ENCODE measurements at regions not wholly inside any gene's neighbourhood (a gene's known extent, or its start where the extent isn't known, plus 50 kb on each side); places are given as distances from the start of the nearest gene placed in this dataset.
A peak's percentile ranks its signal among the peaks of the same experiment; 100 is the strongest.
"Not testable (repeated sequence)": the region's sequence is repeated elsewhere in the genome, so short reads cannot be mapped to it uniquely, and the experiment has no call there.

DNA sequence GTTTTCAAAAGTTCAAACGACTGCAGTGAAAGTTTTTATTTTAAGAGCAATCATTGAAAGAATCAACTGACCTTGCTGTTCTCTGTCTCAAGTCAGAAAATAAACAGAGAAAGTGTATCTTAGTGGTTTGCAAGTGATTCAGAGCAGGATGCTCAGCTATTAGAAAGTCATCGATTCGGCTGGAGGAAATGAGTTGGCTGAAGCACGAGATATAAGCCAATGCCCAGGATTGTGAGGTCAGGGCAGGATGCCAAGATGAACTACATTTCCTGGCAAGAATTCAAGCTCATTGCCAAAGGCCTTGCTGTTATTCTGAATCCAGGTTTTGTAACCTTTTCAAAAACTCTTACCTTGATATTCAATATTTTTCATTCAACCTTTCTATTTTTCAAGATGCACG lies 541.4 kb upstream of the BOD1L1 start:
- Histone ChIP-seq H3K4me3 (peak overlapping the region; percentile 41; the same call in 1 of the 2 replicates), H2AFZ (no peak overlapping the region), H3K27ac (peak overlapping the region; percentile 99), H4K20me1 (ENCODE audit: insufficient read depth) (no peaks in the 10 kb centered on the region), H3K9me2 (ENCODE audit: insufficient read depth) (no peaks in the 10 kb centered on the region; the same call in 1 of the 2 replicates), H3K36me3 (ENCODE audit: low read depth) (no peaks in the 10 kb centered on the region), H3F3A (ENCODE audit: insufficient read depth, low read depth) (peaks cover 25% of the 10 kb centered on the region), H3K79me2 (ENCODE audit: low read depth) (no peaks in the 10 kb centered on the region), H3K4me1 (replicated peaks; ENCODE audit: insufficient read depth) (peaks cover 37% of the 10 kb centered on the region), H3K27me3 (ENCODE audit: insufficient read depth, low read depth) (no peaks in the 10 kb centered on the region), H3K9me3 (ENCODE audit: insufficient read depth, low read depth) (no peaks in the 10 kb centered on the region; the same call in 1 of the 2 replicates), H3K4me2 (peak overlapping the region; percentile 68)
- CTCF ChIA-PET: interaction anchor here (0.8 kb wide), 1 partner anchor 202 kb away, joined by 12 read pairs; no protein-coding TSS in a partner anchor
- BruUV-seq (replicated peaks): no TSS peak
- DNase-seq: peak; percentile 77 to 93
- intact Hi-C loops (cut with micrococcal nuclease; ENCODE audit: unreplicated experiment): loop anchor here (2.0 to 10.0 kb wide), 4 partner anchors 180 to 833 kb away; partner anchors contain the start of gene CPEB2
- POLR2A ChIA-PET (ENCODE audit: unreplicated experiment): interaction anchor here (0.6 kb wide), 2 partner anchors 247 to 926 kb away, joined by 3 to 23 read pairs; no protein-coding TSS in a partner anchor
- TF ChIP-seq, protein P1, sequence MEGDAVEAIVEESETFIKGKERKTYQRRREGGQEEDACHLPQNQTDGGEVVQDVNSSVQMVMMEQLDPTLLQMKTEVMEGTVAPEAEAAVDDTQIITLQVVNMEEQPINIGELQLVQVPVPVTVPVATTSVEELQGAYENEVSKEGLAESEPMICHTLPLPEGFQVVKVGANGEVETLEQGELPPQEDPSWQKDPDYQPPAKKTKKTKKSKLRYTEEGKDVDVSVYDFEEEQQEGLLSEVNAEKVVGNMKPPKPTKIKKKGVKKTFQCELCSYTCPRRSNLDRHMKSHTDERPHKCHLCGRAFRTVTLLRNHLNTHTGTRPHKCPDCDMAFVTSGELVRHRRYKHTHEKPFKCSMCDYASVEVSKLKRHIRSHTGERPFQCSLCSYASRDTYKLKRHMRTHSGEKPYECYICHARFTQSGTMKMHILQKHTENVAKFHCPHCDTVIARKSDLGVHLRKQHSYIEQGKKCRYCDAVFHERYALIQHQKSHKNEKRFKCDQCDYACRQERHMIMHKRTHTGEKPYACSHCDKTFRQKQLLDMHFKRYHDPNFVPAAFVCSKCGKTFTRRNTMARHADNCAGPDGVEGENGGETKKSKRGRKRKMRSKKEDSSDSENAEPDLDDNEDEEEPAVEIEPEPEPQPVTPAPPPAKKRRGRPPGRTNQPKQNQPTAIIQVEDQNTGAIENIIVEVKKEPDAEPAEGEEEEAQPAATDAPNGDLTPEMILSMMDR (conservative IDR thresholded peaks at IDR 0.05): no peak
- no peak for TF ChIP-seq EZH2 (IDR thresholded peaks at IDR 0.05; ENCODE audit: low read depth)

DNA sequence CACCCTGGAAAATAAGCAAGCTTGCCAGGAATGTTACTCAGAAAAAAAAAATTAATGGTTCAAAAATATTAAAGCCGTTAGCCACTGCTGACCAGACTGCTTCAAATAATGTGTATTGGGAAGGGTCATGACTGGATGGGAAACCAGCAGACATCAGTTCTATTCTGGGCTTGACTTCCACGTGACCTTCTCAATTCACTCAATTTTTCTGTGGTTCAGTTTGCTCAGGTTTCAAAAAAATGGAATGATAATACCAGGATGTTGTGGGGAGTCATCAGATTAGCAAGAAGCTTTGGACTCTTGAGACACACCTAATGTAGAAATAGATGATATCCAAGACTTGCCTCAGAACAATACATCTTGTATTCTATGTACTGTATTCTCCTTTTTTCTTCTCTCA lies 541.9 kb upstream of the BOD1L1 start:
- intact Hi-C loops (cut with micrococcal nuclease; ENCODE audit: unreplicated experiment): loop anchor here (2.0 to 10.0 kb wide), 4 partner anchors 181 to 833 kb away; partner anchors contain the start of gene CPEB2
- POLR2A ChIA-PET (ENCODE audit: unreplicated experiment): no interaction called here

DNA sequence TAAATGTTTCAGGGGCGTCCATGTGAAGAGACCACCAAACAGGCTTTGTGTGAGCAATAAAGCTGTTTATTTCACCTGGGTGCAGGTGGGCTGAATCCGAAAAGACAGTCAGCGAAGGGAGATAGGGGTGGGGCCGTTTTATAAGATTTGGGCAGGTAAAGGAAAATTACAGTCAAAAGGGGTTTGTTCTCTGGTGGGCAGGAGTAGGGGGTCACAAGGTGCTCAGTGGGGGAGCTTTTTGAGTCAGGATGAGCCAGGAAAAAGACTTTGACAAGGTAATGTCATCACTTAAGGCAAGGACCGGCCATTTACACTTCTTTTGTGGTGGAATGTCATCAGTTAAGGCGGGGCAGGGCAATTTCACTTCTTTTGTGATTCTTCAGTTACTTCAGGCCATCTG lies 542.4 kb upstream of the BOD1L1 start:
- intact Hi-C loops (cut with micrococcal nuclease; ENCODE audit: unreplicated experiment): loop anchor here (2.0 to 10.0 kb wide), 4 partner anchors 181 to 832 kb away; partner anchors contain the start of gene CPEB2

More for the DNA sequence above, 541.9 kb upstream of the BOD1L1 start:
- no TSS peak for BruUV-seq (replicated peaks)
- Histone ChIP-seq H3K4me2 (peak overlapping the region; percentile 68), H3K27me3 (ENCODE audit: insufficient read depth, low read depth) (no peaks in the 10 kb centered on the region), H3K4me3 (no peak overlapping the region), H4K20me1 (ENCODE audit: insufficient read depth) (no peaks in the 10 kb centered on the region), H2AFZ (no peak overlapping the region), H3K27ac (peak overlapping the region; percentile 99), H3K9me2 (ENCODE audit: insufficient read depth) (no peaks in the 10 kb centered on the region; the same call in 1 of the 2 replicates), H3K4me1 (replicated peaks; ENCODE audit: insufficient read depth) (peaks cover 37% of the 10 kb centered on the region), H3F3A (ENCODE audit: insufficient read depth, low read depth) (peaks cover 25% of the 10 kb centered on the region), H3K9me3 (ENCODE audit: insufficient read depth, low read depth) (no peaks in the 10 kb centered on the region; the same call in 1 of the 2 replicates), H3K36me3 (ENCODE audit: low read depth) (no peaks in the 10 kb centered on the region), H3K79me2 (ENCODE audit: low read depth) (no peaks in the 10 kb centered on the region)
- DNase-seq: peak in 1 of 2 experiments; percentile 62
- CTCF ChIA-PET: no interaction called here
- no peak for TF ChIP-seq EZH2 (IDR thresholded peaks at IDR 0.05; ENCODE audit: low read depth)
- TF ChIP-seq, protein P1 (conservative IDR thresholded peaks at IDR 0.05): no peak

More for the DNA sequence above, 542.4 kb upstream of the BOD1L1 start:
- Histone ChIP-seq H3F3A (ENCODE audit: insufficient read depth, low read depth) (peaks cover 25% of the 10 kb centered on the region), H3K4me2 (peak overlapping the region; percentile 68; the same call in 1 of the 2 replicates), H3K4me1 (replicated peaks; ENCODE audit: insufficient read depth) (peaks cover 37% of the 10 kb centered on the region), H3K27ac (peak overlapping the region; percentile 99)
- BruUV-seq (replicated peaks); H3K36me3 ChIP-seq (ENCODE audit: low read depth); POLR2A ChIA-PET (ENCODE audit: unreplicated experiment); H2AFZ ChIP-seq; CTCF ChIA-PET; H3K27me3 ChIP-seq (ENCODE audit: insufficient read depth, low read depth); H3K9me3 ChIP-seq (ENCODE audit: insufficient read depth, low read depth); H3K9me2 ChIP-seq (ENCODE audit: insufficient read depth); H3K4me3 ChIP-seq; H4K20me1 ChIP-seq (ENCODE audit: insufficient read depth); DNase-seq; H3K79me2 ChIP-seq (ENCODE audit: low read depth): not testable (repeated sequence)
